Activated CD4-positive, alpha-beta T cell treated with anti-CD3 and anti-CD28 coated beads for 48 hours (primary cell): ENCODE measurements at regions not wholly inside any gene's neighbourhood (a gene's known extent, or its start where the extent isn't known, plus 50 kb on each side); places are given as distances from the start of the nearest gene placed in this dataset.

ENCODE experiments used
- DNase-seq: peaks from one replicate; pipeline ENCODE4 v3.0.0-alpha.2; 2020

DNA sequence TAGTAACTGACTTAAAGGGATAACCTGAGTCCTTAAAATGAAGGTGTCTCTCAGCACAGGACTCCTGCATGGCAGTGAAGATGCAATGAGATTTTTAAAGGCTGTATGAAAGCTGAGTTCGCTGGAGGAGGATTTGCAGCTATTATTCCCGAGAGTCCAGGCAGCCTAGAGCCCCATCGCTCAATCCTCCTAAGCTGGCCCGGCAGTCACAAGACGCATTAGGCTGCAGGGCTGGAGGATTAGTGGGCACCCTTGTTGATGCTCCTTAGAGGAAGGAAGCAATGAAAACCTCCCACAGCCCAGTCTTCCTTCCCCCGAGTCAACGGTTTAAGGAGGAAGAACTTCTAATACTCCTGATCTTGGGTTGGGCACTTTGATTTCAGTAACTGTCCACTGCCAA is 239.5 kb downstream of the EFNB2 start:
- no peak for DNase-seq

GRCh38 chr13:106291006-106291405 is 244.5 kb downstream of the EFNB2 start:
- no peak for DNase-seq

GRCh38 chr13:106287351-106287750 is 248.1 kb downstream of the EFNB2 start:
- no peak for DNase-seq

DNA sequence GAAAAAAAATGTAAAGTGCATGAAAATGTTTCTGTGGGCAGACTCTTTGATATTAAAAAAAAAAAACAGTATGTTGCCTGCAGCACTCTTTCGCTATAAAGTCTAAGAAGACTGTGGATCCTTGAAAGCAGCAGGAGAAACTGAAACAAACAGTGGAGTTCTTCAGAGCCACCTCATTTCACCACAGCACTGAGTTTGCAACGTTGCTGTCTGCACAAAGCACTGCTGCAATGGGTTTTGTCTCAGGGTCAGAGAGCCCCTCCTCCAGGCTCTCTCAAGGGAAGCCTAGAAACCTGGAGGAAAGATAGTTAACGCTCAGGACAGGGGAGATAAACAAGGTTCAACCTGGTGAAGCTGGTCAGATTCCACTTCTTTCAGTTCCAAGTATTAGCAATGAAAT is 248.7 kb downstream of the EFNB2 start:
- DNase-seq: no peak

- no peak for DNase-seq
Observed at GRCh38 chr13:106284358-106284757, 251.1 kb downstream of the EFNB2 start.

DNA sequence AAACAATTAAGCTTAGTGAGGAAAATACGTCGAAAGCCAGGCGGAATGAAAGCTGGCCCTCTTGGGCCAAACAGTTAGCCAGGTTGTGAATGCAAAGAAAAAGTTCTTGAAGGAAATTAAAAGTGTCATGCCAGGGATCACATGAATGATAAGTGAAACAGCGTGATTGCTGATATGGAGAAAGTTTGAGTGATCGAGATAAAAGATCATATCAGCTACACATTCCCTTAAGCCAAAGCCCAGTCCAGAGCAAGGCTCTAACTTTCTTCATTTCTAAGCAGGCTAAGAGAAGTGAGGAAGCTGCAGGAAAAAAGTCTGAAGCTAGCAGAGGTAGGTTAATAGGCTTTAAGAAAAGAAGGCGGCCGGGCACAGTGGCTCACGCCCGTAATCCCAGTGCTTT is 254.0 kb downstream of the EFNB2 start:
- no peak for DNase-seq

DNA sequence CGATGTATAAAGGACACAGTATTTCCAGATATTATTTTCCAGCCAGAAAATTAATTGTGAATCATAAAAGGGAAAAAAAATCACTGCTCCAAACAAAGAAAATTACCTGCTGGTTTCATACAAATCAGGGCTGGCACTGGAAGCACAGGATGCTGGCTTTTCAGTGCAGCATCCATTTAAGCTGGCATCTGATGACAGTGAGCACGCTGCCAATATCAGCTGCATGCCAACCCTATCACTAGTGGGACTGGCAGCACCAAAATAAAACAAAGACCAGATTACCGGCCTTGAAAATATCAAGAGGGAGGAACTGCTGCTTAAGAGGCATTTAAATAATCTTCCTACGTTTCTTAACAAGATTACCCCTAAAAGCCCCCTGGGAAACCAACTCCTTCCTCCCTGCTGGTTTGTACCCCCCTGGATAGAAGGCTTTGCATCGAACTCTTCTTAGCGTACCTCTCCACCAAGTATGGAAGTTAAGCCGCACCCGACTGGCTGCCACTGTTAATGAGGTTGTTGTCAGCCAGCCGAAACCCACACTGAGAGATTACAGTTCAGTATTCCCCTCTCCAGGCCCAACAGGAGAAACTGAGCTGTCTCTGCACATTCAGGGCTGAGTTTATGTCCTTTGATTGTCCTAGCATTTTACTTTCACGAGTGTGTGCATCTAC is 257.8 kb downstream of the EFNB2 start:
- DNase-seq: no peak

DNA sequence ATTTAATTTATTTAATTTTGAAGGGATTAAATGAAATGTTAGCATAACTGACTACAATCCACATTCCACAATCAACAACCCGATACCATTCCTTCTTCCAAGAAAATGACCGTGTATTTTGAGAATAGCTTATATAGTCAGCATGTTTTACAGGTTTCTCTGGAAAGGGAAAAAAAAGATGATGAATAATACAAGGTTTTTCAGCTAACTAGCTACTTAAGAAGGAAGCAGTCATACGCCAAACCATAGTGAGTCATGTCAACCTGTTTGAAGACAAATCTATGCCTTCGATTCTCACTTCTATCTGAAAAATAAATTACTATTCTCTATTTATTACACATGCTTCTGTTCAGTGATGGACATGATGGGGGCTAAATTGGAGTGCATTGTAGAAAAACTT is 258.6 kb downstream of the EFNB2 start:
- no peak for DNase-seq

GRCh38 chr13:106275446-106276032 is 259.9 kb downstream of the EFNB2 start:
- DNase-seq: no peak

DNA sequence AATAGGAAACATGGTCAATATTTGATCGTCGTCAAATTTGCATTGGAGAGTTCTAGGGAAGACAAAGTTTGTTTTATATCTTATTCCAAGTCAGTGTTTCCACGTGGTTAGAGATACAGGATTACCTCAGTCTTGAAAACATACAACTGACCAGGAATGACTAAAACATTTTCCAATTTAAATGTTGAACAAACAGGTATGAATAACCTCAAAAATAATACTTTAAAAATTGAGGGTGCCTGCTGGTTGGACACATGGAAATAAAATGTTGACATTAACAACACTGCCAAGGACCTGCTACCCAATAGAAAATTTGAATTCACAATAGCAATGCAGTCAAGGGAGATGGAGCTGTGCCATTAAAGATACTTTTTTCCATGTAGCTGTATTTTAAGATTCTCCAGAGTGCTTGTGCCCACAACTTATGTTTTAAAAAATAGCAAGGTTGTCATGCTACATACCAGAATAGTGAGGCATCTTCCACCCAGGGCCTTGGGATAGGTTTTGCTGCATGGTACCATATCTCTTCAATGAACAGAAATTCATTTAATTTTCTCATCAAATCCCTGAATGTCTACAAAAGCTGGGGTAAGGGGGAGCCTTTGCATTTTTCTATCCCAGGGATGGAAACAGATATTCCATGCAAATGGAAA is 260.8 kb downstream of the EFNB2 start:
- no peak for DNase-seq

- DNase-seq: no peak
Observed at GRCh38 chr13:106263801-106264200, 271.7 kb downstream of the EFNB2 start.

GRCh38 chr13:106262886-106263285 is 272.6 kb downstream of the EFNB2 start:
- DNase-seq: no peak

GRCh38 chr13:106261450-106261849 is 274.0 kb downstream of the EFNB2 start:
- DNase-seq: no peak

DNA sequence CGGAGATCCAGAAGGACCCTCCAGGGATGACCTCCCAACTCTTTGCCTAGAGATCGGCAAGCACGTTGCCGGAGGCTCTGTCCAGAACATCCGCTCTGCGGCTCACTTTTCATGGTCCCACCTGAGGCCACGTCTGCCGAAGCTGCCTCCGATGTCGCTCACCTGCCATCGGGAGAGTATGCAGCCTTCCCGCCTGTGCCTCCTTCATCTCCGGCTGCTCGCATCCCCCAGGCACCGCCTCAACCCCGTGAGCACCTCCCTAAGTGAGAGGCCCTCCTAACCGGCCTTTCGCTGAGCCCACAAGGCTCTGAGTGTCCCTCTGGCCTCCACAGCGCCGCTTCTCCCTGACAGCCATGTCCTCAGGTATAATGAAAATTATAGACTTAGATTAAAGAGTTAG is 275.1 kb downstream of the EFNB2 start:
- DNase-seq: no peak

- no peak for DNase-seq
Observed at GRCh38 chr13:106259928-106260327, 275.5 kb downstream of the EFNB2 start.

- DNase-seq: no peak
Observed at GRCh38 chr13:106246666-106247188, 288.7 kb downstream of the EFNB2 start.

GRCh38 chr13:106246242-106246641 is 289.2 kb downstream of the EFNB2 start:
- no peak for DNase-seq

- DNase-seq: no peak
Observed at GRCh38 chr13:106243011-106243565, 292.4 kb downstream of the EFNB2 start.

GRCh38 chr13:106241974-106242953 is 293.2 kb downstream of the EFNB2 start:
- DNase-seq: no peak

DNA sequence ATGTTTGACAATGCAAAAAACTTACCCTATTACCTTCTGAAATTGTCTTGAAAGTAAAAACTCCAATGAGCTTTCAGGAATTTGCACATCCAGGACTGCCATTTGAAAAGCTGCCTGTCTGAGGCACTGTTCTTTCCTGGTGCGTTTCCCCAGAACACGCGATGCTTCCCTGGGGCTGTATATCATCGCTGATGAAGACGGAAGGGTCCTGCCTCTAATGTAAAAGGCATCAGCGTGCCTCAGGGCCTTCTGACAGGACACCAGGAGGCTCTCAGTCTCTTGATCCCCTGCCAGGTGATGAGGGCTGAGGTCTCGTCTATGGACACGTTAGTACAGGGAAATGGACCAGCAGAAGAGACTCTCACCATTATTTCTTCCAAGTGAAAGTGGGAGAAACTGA is 296.8 kb downstream of the EFNB2 start:
- no peak for DNase-seq

DNA sequence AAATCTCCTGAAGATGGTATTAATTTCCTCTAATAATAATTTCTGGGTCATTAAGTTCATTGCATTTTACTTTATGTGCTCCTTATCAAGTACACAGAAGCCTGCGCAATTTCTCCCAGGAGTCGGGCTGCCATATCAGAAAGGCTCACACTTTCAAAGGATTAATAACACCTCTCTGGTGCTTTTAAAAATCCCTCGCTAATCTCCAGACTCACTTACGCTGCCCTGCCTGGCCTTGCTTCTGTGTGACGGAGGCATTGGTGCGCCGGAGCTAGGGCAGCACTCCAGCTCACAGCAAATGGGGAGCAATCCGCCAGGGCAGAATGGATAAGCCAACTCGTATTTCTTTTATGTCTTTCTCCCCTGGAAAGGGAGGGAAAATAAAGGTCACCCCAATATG is 300.8 kb downstream of the EFNB2 start:
- no peak for DNase-seq

DNA sequence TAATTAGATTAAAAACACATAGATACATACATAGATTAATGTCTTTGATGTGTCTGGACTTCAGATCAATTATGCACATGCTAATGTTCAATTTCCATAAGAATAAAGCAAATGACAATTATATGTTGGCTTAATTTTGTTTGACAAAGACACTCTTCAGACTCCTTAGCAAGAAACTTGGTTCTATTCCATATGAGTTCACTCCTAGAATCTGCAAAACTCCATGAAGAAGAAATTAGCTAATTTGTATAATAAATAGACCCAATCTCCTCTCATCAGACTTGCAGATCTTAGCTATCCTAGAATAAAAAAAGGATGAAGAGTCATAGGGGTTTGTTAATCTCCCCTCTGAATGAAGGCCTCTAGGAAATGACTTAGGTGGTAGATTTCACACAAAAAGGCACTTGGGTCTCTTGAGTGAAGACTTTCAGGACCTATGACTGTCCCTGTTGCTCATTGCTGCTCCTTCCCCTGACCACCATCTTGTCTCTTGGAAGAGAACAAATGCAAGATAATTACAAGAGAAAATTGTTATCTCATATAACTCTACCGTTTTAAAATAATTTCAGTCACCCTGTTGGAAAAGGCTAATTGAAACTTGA is 302.2 kb downstream of the EFNB2 start:
- no peak for DNase-seq
